Neuron (in vitro differentiated cells): ENCODE measurements at regions not wholly inside any gene's neighbourhood (a gene's known extent, or its start where the extent isn't known, plus 50 kb on each side); places are given as distances from the start of the nearest gene placed in this dataset.
"Not testable (repeated sequence)": the region's sequence is repeated elsewhere in the genome, so short reads cannot be mapped to it uniquely, and the experiment has no call there.

ENCODE experiments used
- H2AFZ ChIP-seq: one replicate; pipeline ENCODE4 v1.6.1; 2013; ENCODE audit warnings: low read depth, mild to moderate bottlenecking, inconsistent platforms, low read length, moderate library complexity
- H3K27me3 ChIP-seq: one replicate; pipeline ENCODE4 v1.6.1; 2013; ENCODE audit warnings: low read length; ENCODE audit not compliant: insufficient read depth
- H3K36me3 ChIP-seq: one replicate; pipeline ENCODE4 v1.6.1; 2013; ENCODE audit warnings: low read length; ENCODE audit not compliant: insufficient read depth
- H3K4me1 ChIP-seq: one replicate; pipeline ENCODE4 v1.6.1; 2013; ENCODE audit warnings: low read length; ENCODE audit not compliant: insufficient read depth
- H3K4me3 ChIP-seq: 2 replicates; pipeline ENCODE4 v1.5.1; 2013; ENCODE audit warnings: mild to moderate bottlenecking, low read length, moderate library complexity
- H3K9me3 ChIP-seq: one replicate; pipeline ENCODE4 v1.6.1; 2013; ENCODE audit warnings: low read length

DNA sequence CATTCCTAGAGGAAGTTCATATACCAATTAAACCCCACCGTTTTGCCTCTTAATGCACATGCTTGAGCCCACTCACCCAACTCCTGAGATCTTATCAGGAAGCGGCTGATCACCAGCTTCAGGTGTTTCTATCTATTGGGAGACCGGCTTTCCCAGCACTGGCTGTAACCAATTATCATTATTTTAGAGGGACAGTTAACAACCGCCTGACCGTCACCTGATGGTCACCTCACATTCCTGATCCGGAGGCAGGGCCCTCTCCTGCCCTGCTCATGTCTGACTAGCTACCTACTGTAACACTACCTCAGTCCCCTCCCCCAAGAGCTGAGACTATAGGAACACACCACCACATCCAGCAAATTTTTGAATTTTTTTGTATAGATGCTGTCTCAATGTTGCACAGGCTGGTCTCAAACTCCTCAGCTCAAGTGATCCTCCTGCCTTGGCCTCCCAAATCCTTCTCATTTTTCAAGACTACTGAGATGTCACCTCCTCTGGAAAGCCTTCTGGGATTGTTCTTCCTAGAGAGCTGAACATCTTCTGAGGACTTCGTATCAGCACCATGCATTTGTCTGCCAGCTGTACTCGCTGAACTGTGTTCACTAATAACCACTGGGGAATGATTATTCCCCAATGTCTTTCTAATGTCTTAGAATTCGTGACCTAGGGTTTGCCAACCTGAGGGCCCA is 84.8 kb downstream of the LSM3 start:
- Histone ChIP-seq H3K27me3 (peaks cover 16% of the 10 kb centered on the region), H3K4me1 (no peaks in the 10 kb centered on the region), H3K9me3 (no peaks in the 10 kb centered on the region), H2AFZ (no peak overlapping the region), H3K36me3 (no peaks in the 10 kb centered on the region), H3K4me3 (no peak overlapping the region)

- Histone ChIP-seq H3K4me1 (no peaks in the 10 kb centered on the region), H3K36me3 (no peaks in the 10 kb centered on the region), H3K27me3 (peaks cover 14% of the 10 kb centered on the region), H3K9me3 (no peaks in the 10 kb centered on the region), H2AFZ (no peak overlapping the region), H3K4me3 (no peak overlapping the region)
These were observed 86.8 kb downstream of the LSM3 start for GRCh38 chr3:14265246-14265962.

GRCh38 chr3:14266361-14266760 is 87.7 kb downstream of the LSM3 start:
- H3K9me3 ChIP-seq: no peaks in the 10 kb centered on the region
- no peak overlapping the region for H3K4me3 ChIP-seq
- no peak overlapping the region for H2AFZ ChIP-seq
- H3K36me3 ChIP-seq: no peaks in the 10 kb centered on the region
- H3K27me3 ChIP-seq: peaks cover 14% of the 10 kb centered on the region
- H3K4me1 ChIP-seq: no peaks in the 10 kb centered on the region

DNA sequence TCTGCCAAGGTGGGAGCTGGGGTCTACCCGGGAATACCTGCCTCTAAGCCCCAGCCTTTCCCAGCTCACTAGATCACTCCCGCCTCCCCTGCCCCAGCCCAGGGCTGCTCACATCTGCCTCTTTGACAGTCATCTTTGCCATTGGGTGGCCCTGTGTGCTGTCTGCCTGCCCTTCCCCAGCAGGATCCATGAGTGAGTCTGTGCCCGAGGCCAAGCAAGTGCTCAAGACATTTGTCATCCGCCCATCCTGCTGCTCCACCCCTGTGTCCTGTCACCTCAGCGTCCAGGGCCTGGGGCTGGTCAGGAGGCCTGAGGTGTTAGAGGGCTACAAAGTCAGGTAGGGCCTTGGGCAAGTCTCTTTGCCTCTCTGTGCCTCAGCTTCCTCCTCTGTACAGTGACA is 89.4 kb downstream of the LSM3 start:
- no peaks in the 10 kb centered on the region for H3K36me3 ChIP-seq
- H3K4me1 ChIP-seq: no peaks in the 10 kb centered on the region
- no peaks in the 10 kb centered on the region for H3K9me3 ChIP-seq
- no peak overlapping the region for H3K4me3 ChIP-seq
- H2AFZ ChIP-seq: no peak overlapping the region
- peaks cover 7% of the 10 kb centered on the region for H3K27me3 ChIP-seq

DNA sequence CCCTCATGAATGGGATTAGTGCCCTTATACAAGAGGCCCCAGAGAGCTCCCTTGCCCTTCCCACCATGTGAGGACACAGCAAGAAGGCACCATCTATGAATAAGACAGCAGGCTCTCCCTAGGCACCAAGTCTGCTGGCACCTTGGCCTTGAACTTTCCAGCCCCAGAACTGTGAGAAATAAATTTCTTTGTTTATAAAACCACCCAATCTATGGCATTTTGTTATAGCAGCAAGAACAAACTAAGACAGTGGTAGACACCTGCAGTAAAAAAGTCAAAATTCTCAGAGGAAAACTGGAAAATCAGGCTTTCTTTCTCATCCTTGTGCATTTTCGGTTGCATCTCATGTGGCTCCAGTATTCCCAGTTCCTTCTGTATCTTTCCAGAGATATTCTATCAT is 90.3 kb downstream of the LSM3 start:
- peaks cover under 1% of the 10 kb centered on the region for H3K4me1 ChIP-seq
- no peak overlapping the region for H2AFZ ChIP-seq
- H3K27me3 ChIP-seq: peaks cover 4% of the 10 kb centered on the region
- H3K9me3 ChIP-seq: no peaks in the 10 kb centered on the region
- H3K36me3 ChIP-seq: no peaks in the 10 kb centered on the region
- no peak overlapping the region for H3K4me3 ChIP-seq

DNA sequence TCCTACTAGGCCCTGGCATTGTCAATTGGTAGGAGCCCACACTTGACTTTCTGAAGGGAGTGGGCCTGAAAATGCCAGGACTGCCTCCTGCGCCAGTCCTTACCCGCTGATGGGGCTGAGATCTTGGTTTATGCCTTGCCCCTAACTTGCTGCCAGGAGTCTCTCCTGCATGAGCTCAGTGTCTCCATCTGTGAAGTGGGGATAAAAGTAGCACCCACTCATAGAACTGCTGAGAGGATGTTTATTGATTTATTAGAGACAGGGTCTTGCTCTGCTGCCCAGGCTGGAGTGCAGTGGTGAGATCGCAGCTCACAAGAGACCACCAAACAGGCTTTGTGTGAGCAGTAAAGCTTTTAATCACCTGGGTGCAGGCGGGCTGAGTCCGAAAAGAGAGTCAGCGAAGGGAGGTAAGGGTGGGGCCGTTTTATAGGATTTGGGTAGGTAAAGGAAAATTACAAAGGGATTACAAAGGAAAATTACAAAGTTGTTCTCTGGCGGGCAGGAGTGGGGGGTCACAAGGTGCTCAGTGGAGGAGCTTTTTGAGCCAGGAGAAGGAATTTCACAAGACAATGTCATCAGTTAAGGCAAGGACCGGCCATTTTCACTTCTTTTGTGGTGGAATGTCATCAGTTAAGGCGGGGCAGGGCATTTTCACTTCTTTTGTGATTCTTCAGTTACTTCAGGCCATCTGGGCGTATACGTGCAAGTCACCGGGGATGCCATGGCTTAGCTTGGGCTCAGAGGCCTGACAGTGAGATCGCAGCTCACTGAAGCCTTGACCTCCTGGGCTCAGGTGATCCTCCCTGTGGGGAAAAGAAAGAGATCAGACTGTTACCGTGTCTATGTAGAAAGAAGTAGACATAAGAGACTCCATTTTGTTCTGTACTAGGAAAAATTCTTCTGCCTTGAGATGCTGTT is 93.7 kb downstream of the LSM3 start:
- not testable (repeated sequence) for H3K9me3 ChIP-seq, H2AFZ ChIP-seq, H3K4me3 ChIP-seq, H3K36me3 ChIP-seq, H3K27me3 ChIP-seq
- peaks cover 11% of the 10 kb centered on the region for H3K4me1 ChIP-seq

GRCh38 chr3:14272959-14273560 is 94.4 kb downstream of the LSM3 start:
- H3K4me3 ChIP-seq, H3K36me3 ChIP-seq, H3K27me3 ChIP-seq, H2AFZ ChIP-seq, H3K9me3 ChIP-seq: not testable (repeated sequence)
- H3K4me1 ChIP-seq: peaks cover 11% of the 10 kb centered on the region

DNA sequence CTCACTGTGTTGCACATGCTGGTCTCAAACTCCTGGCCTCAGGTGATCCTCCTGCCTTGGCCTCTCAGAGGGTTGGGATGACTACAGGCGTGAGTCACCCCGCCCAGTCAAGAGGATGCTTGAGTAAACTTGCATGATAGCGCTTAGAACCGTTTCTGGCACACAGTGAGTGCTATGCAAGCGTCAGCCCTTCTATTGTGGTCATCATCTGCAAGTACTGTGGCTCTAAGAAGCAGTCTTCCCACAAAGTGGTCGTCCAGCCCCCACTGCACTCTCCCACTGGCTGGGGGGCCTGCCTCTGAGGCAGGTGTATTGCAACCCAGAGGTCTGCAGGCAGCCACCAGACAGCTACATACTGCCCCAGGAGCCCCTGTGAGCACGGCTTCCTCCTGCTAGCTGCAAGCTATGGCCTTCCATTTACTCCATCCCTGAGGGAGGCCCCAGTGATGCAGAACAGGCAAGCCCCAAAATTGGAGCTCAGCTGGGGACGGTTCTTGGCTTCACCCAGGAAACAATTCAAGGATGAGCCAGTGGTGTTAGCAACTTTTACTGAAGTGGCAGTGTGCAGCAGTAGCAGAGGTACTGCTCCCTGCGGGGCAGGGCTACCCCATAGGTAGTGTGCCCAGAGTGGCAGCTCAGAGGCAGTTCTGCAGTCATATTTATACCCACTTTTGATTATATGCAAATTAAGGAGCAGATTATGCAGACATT is 95.4 kb downstream of the LSM3 start:
- Histone ChIP-seq H3K9me3 (no peaks in the 10 kb centered on the region), H3K27me3 (peaks cover 5% of the 10 kb centered on the region), H2AFZ (no peak overlapping the region), H3K36me3 (no peaks in the 10 kb centered on the region), H3K4me3 (no peak overlapping the region), H3K4me1 (peaks cover 11% of the 10 kb centered on the region)

- H3K4me1 ChIP-seq: peaks cover 11% of the 10 kb centered on the region
- H3K27me3 ChIP-seq: peaks cover 5% of the 10 kb centered on the region
- no peak overlapping the region for H2AFZ ChIP-seq
- no peaks in the 10 kb centered on the region for H3K9me3 ChIP-seq
- no peak overlapping the region for H3K4me3 ChIP-seq
- no peaks in the 10 kb centered on the region for H3K36me3 ChIP-seq
These were observed 96.0 kb downstream of the LSM3 start for GRCh38 chr3:14274612-14274936.

DNA sequence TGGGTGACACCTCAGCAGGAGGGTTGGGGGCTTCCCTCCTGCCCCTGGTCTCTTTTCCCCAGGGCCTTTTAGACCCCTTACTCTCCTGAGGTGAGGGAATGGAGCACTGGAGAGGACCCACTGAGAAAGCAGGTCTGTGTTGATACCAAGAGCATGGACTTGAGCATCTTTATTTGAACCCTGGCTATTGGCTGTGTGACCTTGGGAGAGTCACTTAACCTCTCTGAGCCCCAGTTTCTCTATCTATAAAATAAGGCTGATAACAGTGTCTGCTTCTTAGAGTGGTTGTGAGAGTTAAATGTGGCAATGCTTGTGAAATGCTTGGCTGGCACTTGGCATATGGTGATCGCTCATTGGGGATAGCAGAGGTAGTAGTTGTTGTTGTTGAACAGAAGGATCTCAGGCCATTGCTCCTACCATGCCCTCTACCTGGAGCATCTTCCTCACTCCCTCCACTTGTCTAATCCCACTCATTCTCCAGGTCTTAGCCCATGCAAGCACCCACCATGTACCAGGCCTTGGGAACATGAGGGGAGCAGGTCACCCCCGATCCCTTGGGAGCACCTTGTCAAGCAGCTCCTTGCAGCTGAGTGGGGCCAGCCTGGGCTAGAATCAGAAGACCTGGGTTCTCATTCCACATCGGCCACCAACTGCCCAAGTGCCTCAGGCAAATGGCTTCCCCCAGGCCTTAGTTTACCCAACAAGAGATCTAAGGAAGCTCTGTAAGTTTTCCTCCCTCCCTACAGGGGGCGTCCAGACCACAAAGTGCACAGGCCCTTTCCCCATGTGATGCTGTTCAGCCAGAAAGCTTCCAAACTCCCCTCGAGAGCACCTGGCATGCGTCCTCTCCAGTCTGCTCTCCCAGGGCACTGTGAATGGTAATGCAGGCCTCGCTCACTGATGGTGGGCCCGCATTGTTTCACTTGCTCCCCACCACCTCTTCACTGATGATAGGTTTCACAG is 96.7 kb downstream of the LSM3 start:
- peaks cover 5% of the 10 kb centered on the region for H3K27me3 ChIP-seq
- no peak overlapping the region for H2AFZ ChIP-seq
- H3K4me1 ChIP-seq: peaks cover 11% of the 10 kb centered on the region
- no peak overlapping the region for H3K4me3 ChIP-seq
- H3K9me3 ChIP-seq: no peaks in the 10 kb centered on the region
- H3K36me3 ChIP-seq: no peaks in the 10 kb centered on the region

- Histone ChIP-seq H3K4me3 (no peak overlapping the region), H3K36me3 (no peaks in the 10 kb centered on the region), H3K4me1 (peaks cover 11% of the 10 kb centered on the region), H3K9me3 (no peaks in the 10 kb centered on the region), H3K27me3 (peaks cover 11% of the 10 kb centered on the region), H2AFZ (no peak overlapping the region)
These were observed 97.6 kb downstream of the LSM3 start for GRCh38 chr3:14275962-14276909.
